Esophagus muscularis mucosa (tissue), 4 donors: ENCODE measurements at regions not wholly inside any gene's neighbourhood (a gene's known extent, or its start where the extent isn't known, plus 50 kb on each side); places are given as distances from the start of the nearest gene placed in this dataset.

ENCODE experiments used
- DNase-seq: peaks from one replicate; pipeline ENCODE4 v3.0.0-alpha.2; 2017; ENCODE audit errors: extremely low spot score
- H3K27ac ChIP-seq, 4 donors: fragments of 200-600 bp; sonication (generic); replicated peaks in 1 of 4; 1 replicate in 3 of 4; 2 replicates in 1 of 4; pipeline ENCODE4 v1.5.1; 2016 to 2019; ENCODE audit warnings: mild to moderate bottlenecking in 1 of 4
- H3K27me3 ChIP-seq, 4 donors: fragments of 200-600 bp; sonication (generic); one replicate each; pipeline versions ENCODE4 v1.5.1 to v1.6.0; 2016 to 2019
- H3K36me3 ChIP-seq, 4 donors: fragments of 200-600 bp; sonication (generic); one replicate each; pipeline ENCODE4 v1.5.1; 2016 to 2019
- H3K4me1 ChIP-seq, 4 donors: fragments of 200-600 bp; sonication (generic); one replicate each; pipeline ENCODE4 v1.5.1; 2016 to 2019
- H3K4me3 ChIP-seq, 4 donors: fragments of 200-600 bp; sonication (generic); 1 replicate in 2 of 4; 2 replicates in 2 of 4; pipeline ENCODE4 v1.5.1; 2016 to 2019; ENCODE audit warnings: mild to moderate bottlenecking in 4 of 4, moderate library complexity in 1 of 4
- H3K9me3 ChIP-seq, 4 donors: fragments of 200-600 bp; sonication (generic); 1 replicate in 3 of 4; 2 replicates in 1 of 4; pipeline ENCODE4 v1.5.1; 2016 to 2019
- CTCF ChIP-seq, 3 experiments: fragments of 200-600 bp in 2 of 3; fragments of 450-650 bp in 1 of 3; sonication (generic) in 2 of 3; IDR thresholded peaks; one replicate each; pipeline ENCODE4 v1.5.1; 2017 to 2019; ENCODE audit warnings: antibody characterized with exemption in 3 of 3, mild to moderate bottlenecking in 2 of 3, moderate library complexity in 1 of 3
- EP300 ChIP-seq: sonication (generic); formaldehyde crosslinking; IDR thresholded peaks from one replicate; pipeline ENCODE4 v1.6.1; 2017; ENCODE audit warnings: antibody characterized with exemption
- POLR2A ChIP-seq: fragments of 450-650 bp; IDR thresholded peaks from one replicate; pipeline ENCODE4 v1.6.1; 2017; ENCODE audit warnings: antibody characterized with exemption, moderate library complexity, mild to moderate bottlenecking, low read depth
- POLR2AphosphoS5 ChIP-seq, 2 donors: sonication (generic); formaldehyde crosslinking; IDR thresholded peaks; one replicate each; pipeline ENCODE4 v1.6.1; 2017; ENCODE audit warnings: antibody characterized with exemption in 2 of 2
- WGBS: methylation state at CpG from one replicate; pipeline ENCODE4 v1.1.5; 2018; 5-methylcytosine and 5-hydroxymethylcytosine counted together
- intact Hi-C: fragments of 100-400 bp; cut with DNase I; formaldehyde crosslinking; loops from one replicate; pipeline ENCODE4 v1.15.1; 2023

- TF ChIP-seq POLR2AphosphoS5 (IDR thresholded peaks at IDR 0.05) (no peak), CTCF (IDR thresholded peaks at IDR 0.05) (no peak), EP300 (no peak), POLR2A (no peak)
- H3K36me3 ChIP-seq, result no peaks in the 10 kb centered on the region
- DNase-seq, result no peak
- H3K27ac ChIP-seq, result no peak overlapping the region
- H3K4me3 ChIP-seq, result no peak overlapping the region
- peaks cover 0 to 55% (median 0%) of the 10 kb centered on the region in 4 donors for H3K27me3 ChIP-seq
- peaks cover 0 to 6% (median 2%) of the 10 kb centered on the region in 4 donors for H3K4me1 ChIP-seq
- no peaks in the 10 kb centered on the region for H3K9me3 ChIP-seq
- intact Hi-C loops, result no loop called here
Measured at GRCh38 chr1:227451954-227452353, 111.4 kb upstream of the ZNF678 start.

GRCh38 chr1:227451057-227451456 lies 112.3 kb upstream of the ZNF678 start:
- no peak overlapping the region for H3K4me3 ChIP-seq
- DNase-seq, result no peak
- peaks cover 0 to 56% (median 0%) of the 10 kb centered on the region in 4 donors for H3K27me3 ChIP-seq
- WGBS, result 80% methylated on average over 2 of the region's 2 CpGs
- no peaks in the 10 kb centered on the region for H3K9me3 ChIP-seq
- TF ChIP-seq POLR2AphosphoS5 (IDR thresholded peaks at IDR 0.05), result no peak
- TF ChIP-seq EP300, result no peak
- no peak for TF ChIP-seq POLR2A
- TF ChIP-seq CTCF (IDR thresholded peaks at IDR 0.05), result no peak
- H3K27ac ChIP-seq, result no peak overlapping the region
- H3K36me3 ChIP-seq, result no peaks in the 10 kb centered on the region
- H3K4me1 ChIP-seq, result peaks cover 0 to 8% (median 3%) of the 10 kb centered on the region in 4 donors
- intact Hi-C loops, result no loop called here

DNA sequence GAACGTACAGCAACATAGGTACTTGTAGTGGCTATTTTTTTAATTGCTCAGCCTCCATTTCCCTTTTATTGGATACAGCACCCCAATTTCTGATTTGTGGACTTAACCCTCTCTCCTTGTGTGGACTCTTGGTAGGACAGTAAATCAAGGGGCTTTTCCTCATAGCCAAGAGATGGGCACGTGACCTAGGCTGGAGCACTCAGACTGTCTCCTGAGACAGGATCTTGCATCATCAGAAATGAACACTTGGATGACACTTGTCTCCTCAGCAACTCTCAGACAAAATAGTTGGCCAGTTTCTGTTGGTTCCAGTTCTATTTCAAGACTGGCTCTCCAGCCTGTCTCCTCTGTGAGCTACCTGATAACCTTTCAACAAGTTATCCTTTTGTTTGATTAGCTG lies 112.9 kb upstream of the ZNF678 start:
- peaks cover 0 to 52% (median 0%) of the 10 kb centered on the region in 4 donors for H3K27me3 ChIP-seq
- H3K4me1 ChIP-seq, result peaks cover 0 to 8% (median 3%) of the 10 kb centered on the region in 4 donors
- intact Hi-C loops, result no loop called here
- H3K36me3 ChIP-seq, result no peaks in the 10 kb centered on the region
- DNase-seq, result no peak
- H3K27ac ChIP-seq, result no peak overlapping the region
- H3K9me3 ChIP-seq, result no peaks in the 10 kb centered on the region
- 89% methylated on average over 2 of the region's 2 CpGs for WGBS
- TF ChIP-seq EP300 (no peak), POLR2AphosphoS5 (IDR thresholded peaks at IDR 0.05) (no peak), POLR2A (no peak), CTCF (IDR thresholded peaks at IDR 0.05) (no peak)
- no peak overlapping the region for H3K4me3 ChIP-seq

DNA sequence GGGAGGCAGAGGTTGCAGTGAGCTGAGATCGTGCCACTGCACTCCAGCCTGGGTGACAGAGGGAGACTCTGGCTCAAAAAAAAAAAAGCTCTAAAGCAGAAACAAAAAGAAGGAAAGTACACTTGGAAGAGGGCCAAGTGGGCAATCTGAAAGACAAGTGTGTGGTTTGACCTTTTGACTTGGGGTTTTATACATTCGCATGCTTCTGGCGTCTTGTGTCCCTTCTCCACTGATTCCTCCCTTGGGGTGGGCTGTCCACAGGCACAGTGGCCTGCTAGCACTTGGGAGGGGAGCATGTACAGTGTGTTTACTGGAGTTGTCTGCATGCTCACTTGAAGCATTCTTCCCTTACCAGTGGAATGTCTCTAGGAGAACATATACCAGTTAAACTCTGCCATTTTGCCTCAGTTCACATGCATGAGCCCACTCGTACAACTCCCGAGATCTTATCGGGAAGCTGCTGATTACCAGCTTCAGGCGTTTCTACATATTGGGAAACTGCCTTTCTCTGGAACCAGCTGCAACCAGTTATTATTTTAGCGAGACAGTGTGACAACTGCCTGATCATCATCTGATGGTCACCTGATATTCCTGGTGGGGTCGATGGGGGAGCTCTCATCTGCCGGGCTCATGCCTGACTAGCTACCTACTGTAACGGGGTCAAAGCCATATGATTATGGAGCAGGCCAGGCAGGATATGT lies 113.5 kb upstream of the ZNF678 start:
- H3K4me3 ChIP-seq, result no peak overlapping the region
- no peaks in the 10 kb centered on the region for H3K9me3 ChIP-seq
- no peak overlapping the region for H3K27ac ChIP-seq
- 84% methylated on average over 11 of the region's 11 CpGs for WGBS
- no peak for DNase-seq
- peaks cover 0 to 8% (median 3%) of the 10 kb centered on the region in 4 donors for H3K4me1 ChIP-seq
- H3K27me3 ChIP-seq, result peaks cover 0 to 46% (median 0%) of the 10 kb centered on the region in 4 donors
- H3K36me3 ChIP-seq, result no peaks in the 10 kb centered on the region
- intact Hi-C loops, result no loop called here
- no peak for TF ChIP-seq POLR2A
- TF ChIP-seq POLR2AphosphoS5 (IDR thresholded peaks at IDR 0.05), result no peak
- no peak for TF ChIP-seq CTCF (IDR thresholded peaks at IDR 0.05)
- TF ChIP-seq EP300, result no peak

- Histone ChIP-seq H3K36me3 (no peaks in the 10 kb centered on the region), H3K27me3 (peaks cover 0 to 38% (median 0%) of the 10 kb centered on the region in 4 donors), H3K4me3 (no peak overlapping the region), H3K27ac (no peak overlapping the region), H3K4me1 (peaks cover 0 to 8% (median 3%) of the 10 kb centered on the region in 4 donors), H3K9me3 (no peaks in the 10 kb centered on the region)
- intact Hi-C loops, result no loop called here
- TF ChIP-seq POLR2AphosphoS5 (IDR thresholded peaks at IDR 0.05), result no peak
- TF ChIP-seq CTCF (IDR thresholded peaks at IDR 0.05), result peak in 1 of 3 experiments; percentile 30
- 57% methylated on average over 6 of the region's 6 CpGs for WGBS
- DNase-seq, result no peak
Measured at GRCh38 chr1:227449051-227449450, 114.3 kb upstream of the ZNF678 start.
